ENCODE measurements at regions not wholly inside any gene's neighbourhood (a gene's known extent, or its start where the extent isn't known, plus 50 kb on each side); places are given as distances from the start of the nearest gene placed in this dataset.

DNA sequence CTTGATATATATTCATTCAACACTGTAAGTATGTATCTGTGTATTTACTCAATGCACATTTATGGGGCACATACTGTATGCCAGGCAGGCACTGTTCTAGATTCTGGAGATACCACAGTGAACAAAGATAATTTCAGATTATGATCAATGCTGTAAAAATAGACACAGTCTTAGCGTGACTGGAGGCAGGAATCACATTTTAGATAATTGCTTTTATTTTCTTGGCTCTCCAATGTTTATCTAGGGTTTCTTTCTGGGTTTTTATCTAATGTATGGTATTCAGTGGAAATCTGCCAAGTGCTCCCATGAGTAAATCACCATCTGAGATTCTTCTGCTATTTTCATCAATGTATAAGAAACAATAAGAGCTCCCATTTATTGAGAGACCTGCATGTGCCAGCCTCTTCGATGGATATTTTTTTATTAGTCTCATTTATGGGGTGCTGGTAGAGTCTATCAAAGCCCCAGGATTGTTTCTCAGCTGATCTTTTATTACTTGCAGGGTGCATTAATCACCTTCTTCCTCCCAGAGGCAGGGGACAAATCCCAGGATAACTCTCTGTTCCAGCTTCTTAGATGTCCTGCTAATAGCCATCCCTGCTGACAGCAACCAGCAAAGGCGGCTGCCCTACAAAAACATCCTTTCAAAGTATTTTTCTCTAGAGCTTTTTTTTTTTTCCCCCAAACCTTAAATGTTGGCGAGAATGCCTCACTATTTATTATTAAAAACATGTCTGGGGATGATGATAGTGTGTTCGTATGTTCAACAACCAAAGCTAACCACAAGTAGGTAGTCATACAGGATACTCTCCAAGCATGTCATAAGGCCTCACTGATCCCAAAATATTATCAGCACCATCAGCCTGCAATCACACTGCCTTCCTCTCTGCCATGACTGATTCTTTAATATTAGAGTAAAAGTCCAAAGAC is 331.0 kb upstream of the RASGRP1 start:
- DNase-seq = no peak

DNA sequence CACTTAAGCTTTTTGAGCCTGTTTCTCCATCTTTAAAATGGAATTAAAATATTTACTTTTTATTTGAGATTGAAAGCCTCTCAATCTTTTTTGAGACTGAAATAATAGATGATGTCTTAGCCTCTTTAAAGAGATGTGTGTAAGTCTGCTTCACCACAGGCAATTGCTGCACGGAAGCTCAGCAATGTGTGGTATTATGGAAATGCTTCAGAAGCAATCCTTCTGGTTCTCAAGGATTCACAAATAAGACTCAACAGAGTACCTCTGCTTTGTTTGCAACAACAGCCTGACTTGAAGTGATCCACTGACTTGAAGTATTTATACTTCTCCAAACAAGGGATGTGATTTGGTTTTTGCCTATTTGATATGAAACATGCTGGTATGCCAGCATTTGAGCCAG is 332.0 kb upstream of the RASGRP1 start:
- no peak for DNase-seq

- no peak for DNase-seq
Measured at GRCh38 chr15:38897551-38897950, 332.9 kb upstream of the RASGRP1 start.

DNA sequence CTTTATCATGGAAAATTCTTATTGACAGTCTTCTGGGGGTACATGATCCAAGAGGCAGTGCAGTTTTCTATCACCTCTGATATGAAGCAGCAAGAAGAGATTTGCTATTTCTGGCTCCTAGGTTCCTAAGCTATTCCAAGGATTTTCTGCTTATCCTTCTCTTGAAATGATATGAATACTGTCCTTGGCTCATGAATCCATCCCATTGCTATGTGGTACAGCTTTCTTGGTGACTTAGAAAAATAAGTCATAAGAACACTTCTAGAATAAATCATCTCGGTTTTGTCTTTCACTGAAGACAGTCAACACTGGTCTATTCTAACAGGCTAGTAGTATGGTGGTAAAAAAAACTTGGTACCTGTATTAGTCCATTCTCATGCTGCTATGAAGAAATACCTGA is 333.6 kb upstream of the RASGRP1 start:
- no peak for DNase-seq

DNA sequence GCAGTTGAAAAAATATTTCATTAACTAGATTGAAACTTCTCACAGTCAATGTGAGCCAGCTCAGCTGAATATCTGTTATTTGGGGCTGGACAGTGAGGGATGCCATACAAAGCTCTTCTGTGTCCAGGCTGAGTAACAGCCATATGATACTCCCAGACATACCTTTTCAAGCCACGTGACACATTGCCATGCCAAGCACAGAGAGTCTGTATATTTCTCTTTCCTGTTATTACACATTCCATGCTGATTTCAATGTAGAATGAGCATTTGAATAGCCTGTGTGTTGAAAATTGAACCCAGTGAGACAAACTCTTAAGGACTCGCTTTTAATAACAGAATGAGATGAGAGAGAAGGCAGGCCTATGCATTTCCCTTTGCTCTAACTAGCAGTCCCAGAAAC is 334.7 kb upstream of the RASGRP1 start:
- no peak for DNase-seq

- no peak for DNase-seq
Measured at GRCh38 chr15:38904298-38904697, 339.7 kb upstream of the RASGRP1 start.

- DNase-seq = no peak
Measured at GRCh38 chr15:38905632-38906031, 341.0 kb upstream of the RASGRP1 start.

DNA sequence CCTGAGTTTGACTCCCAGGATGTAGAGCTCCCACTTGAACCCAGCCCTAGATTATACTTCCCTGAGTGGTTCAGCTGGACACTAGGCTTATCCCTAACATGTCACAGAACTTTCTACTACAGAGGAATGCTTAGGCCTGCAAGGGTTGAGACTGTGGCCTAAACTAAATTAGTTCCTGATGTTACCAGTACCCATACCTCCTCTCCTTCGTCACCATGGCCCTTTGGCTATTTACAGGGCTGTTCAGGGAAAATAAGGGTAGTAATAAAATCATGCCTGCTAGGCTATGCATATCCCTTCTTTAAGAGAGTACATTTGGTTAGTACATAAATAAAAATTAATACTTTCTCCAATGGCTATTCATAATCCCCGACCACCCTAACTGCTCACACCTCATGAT is 356.4 kb upstream of the RASGRP1 start:
- no peak for DNase-seq

DNA sequence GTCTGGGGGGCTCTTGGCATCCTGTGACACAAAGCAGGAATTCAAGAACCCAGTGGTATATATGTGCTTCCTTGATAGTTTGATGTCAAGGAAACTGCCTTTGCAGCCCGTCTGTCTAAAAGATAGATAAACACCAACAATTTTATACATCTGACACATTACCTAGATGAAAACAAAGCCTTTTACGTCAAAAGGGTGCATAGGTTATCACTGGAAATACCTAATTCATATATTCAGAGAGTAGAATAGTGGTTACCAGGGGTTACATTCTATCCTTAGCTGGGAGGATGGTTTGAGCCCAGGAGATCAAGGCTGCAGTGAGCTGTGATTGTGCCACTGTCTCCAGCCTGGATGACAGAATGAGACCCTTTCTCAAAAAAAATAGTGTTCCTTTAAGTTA is 356.9 kb upstream of the RASGRP1 start:
- DNase-seq = no peak

DNA sequence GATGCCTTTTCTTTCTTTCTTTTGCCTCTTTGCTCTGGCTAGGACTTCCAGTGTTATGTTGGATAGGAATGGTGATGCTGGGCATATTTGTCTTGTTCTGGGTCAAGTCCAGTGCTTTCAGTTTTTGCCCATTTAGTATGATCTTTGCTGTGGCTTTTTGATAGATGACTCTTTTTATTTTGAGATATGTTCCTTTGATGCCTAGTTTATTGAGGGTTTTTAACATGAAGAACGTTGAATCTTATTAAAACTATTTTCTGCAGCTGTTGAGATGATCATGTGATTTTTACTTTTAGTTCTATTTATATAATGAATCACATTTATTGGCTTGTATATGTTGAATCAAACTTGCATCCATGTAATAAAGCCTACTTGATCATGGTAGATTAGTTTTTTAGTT is 363.8 kb upstream of the RASGRP1 start:
- DNase-seq = no peak

DNA sequence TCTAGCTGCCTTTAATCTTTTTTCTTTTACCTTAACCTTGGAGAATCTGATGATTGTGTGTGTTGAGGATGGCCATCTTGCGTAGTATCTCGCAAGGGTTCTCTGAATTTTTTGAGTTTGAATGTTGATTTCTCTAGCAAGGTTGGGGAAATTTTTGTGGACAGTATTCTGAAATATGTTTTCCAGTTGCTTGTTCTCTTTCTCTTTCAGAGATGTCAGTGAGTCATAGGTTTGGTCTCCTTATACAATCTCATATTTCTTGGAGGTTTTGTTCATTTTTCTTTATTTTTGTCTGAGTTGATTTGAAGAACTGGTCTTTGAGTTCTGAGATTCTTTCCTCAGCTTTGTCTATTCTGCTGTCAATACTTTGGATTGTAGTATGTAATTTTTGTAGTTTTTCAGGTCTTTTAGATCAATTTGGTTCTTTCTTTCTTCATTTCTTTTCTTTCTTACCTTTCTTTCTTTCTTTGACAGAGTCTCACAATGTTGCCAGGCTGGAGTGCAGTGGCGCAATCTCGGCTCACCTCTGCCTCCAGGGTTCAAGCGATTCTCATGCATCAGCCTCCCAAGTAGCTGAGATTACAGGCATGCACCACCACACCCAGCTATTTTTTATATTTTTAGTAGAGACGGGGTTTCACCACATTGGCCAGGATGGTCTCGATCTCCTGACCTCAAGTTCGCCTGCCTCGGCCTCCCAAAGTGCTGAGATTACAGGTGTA is 366.4 kb upstream of the RASGRP1 start:
- DNase-seq = no peak

GRCh38 chr15:38941399-38941953 is 376.9 kb upstream of the RASGRP1 start:
- no peak for DNase-seq

DNA sequence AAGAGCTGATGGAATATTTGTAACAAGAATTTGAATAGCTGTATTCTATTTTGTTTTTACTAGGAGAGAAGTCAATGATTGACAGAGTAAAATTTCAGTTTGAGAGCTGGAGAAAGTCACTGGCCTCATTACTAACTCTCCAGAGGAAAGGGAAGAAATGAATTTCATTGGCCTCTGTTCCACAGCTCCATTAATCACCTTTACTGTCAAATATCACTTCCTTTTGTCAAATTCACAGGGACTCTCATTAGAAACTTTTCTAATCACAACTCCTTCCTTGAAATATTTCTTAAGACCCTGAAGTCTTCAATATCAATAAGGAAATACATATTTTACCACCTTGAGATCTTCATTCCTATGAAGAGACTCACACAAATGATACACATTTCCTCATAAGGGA is 379.9 kb upstream of the RASGRP1 start:
- no peak for DNase-seq

GRCh38 chr15:38945551-38946298 is 381.1 kb upstream of the RASGRP1 start:
- no peak for DNase-seq

DNA sequence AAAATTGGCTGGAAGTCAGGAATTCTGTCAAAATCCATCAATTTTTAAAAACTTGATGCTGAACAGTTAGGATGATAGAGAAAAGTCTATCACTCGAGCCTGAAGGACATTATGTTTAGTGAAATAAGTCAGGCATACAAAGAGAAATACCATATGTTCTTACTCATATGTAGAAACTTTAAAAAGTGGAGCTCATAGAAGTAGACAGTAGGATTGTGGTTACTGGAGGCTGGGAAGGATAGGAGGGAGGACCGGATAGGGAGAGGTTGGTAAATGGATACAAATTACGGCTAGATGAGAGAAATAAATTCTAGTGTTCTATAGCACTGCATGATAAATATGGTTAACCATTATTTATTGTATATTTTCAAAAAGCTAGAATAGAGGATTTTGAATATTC is 389.5 kb upstream of the RASGRP1 start:
- no peak for DNase-seq

GRCh38 chr15:38961456-38961855 is 396.8 kb upstream of the RASGRP1 start:
- no peak for DNase-seq

DNA sequence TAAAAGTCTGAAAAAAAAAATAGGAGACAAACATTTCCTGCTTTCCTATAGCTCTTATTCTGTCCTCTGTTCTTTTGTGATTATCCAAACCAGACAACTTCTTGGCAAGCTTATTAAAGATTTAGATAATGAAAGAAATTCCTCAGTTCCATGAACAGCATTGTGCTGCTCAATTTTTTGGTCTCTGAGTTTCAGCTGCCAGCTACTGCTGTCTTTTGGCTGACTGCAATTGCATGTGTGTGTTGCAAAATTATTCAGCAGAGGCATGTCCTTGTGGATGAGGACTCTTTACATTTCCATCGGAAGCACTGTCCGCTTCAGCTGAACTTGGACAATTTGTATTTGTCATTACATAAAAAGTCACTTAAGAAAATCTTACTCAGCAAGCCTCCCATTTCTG is 397.3 kb upstream of the RASGRP1 start:
- DNase-seq = no peak

- DNase-seq = no peak
Measured at GRCh38 chr15:38972831-38973230, 408.2 kb upstream of the RASGRP1 start.

GRCh38 chr15:38975282-38975990 is 410.8 kb upstream of the RASGRP1 start:
- no peak for DNase-seq

DNA sequence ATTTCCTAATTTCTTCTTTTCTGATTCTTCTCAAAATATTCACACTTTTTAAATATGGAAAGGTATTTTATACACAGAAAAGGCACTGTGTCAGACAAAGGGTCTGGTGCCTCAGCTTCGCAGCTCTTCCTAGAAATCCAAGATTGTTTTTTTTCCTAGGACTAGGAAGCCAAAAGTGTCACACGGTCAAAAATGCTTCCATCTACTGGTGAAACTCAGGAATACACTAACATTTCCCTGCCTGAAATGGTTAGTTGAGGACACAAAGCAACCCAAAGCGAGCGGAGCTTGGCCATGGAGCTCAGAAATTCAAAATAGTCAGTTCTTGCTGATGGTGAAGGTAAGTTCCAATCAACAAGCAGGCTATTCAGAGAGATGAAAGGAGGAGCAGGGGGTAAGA is 426.5 kb upstream of the RASGRP1 start:
- DNase-seq = no peak

- no peak for DNase-seq
Measured at GRCh38 chr15:38991701-38992100, 427.1 kb upstream of the RASGRP1 start.

DNA sequence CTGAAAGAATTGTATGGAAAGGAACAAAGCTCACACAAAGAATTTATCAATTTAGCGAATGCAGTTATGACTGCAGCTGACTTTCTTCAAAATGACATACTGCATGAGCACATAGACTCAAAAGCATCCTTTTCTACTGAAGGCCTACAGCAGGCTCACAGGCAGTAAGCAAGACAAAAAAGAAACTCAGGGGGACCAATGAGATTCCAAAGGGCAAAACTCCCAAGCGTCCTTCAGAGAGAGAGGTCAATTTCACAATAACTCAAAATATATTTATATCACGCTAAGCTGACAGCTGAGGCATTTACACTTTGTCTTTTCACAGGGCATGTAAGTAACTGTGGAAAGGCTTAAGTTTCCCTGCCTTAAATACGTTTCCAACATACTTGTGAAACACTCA is 427.9 kb upstream of the RASGRP1 start:
- DNase-seq = no peak

DNA sequence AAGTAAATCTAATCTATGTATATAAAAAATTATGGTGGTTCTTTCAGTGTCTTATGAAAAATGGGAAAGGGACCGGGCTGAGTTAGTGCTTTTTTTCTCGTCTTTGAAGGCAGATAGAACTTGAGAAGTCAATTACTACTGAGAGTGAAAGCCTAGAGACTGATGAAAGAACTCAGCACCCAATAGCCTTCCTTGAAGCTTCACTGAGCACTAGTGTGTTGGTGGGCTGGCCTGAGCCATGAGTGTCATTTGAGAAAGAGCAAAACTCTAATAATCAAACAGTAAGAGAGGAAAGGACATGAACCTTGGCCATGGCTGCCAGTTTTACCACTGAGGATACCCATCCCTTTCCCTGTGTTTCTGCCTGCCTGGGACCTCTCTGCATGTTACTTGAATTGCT is 428.3 kb upstream of the RASGRP1 start:
- no peak for DNase-seq
